ENCODE measurements at regions not wholly inside any gene's neighbourhood (a gene's known extent, or its start where the extent isn't known, plus 50 kb on each side); places are given as distances from the start of the nearest gene placed in this dataset.

- no peak for TF ChIP-seq CTCF (IDR thresholded peaks at IDR 0.05; ENCODE audit: low read length)
- TF ChIP-seq EZH2 (optimal IDR thresholded peaks at IDR 0.05; ENCODE audit: low read depth, low read length): no peak
- TF ChIP-seq EZH2phosphoT487 (IDR thresholded peaks at IDR 0.05; ENCODE audit: low read length): no peak
These were observed 102.0 kb upstream of the TSC22D2 start for GRCh38 chr3:150306083-150306482.
